ENCODE measurements at regions not wholly inside any gene's neighbourhood (a gene's known extent, or its start where the extent isn't known, plus 50 kb on each side); places are given as distances from the start of the nearest gene placed in this dataset.

DNA sequence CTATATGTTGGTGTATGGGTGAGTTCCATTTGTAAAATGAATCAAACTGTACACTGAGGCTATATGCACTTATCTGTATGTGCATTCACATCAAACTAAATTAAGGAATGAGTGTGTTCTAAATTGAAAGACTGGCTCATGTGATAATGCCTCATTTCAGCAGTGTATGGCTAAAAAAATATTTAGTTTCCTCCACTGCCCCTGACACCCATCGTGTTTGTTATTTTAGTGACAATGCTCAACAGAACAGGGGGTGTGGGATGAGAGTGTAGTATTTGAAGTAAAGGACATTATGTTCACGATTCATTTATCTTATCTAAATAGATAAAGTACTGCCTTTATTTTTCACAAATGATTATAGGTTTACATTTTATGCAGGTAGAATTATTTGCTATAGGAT lies 301.1 kb upstream of the ARPP21 start:
- no peak for DNase-seq (ENCODE audit: low spot score, unreplicated experiment)
- H3K4me1 Mint-ChIP-seq (ENCODE audit: low read depth): peaks cover 4% of the 10 kb centered on the region
- H3K9me3 Mint-ChIP-seq (ENCODE audit: low read depth): no peaks in the 10 kb centered on the region
- TF ChIP-seq, protein P1, sequence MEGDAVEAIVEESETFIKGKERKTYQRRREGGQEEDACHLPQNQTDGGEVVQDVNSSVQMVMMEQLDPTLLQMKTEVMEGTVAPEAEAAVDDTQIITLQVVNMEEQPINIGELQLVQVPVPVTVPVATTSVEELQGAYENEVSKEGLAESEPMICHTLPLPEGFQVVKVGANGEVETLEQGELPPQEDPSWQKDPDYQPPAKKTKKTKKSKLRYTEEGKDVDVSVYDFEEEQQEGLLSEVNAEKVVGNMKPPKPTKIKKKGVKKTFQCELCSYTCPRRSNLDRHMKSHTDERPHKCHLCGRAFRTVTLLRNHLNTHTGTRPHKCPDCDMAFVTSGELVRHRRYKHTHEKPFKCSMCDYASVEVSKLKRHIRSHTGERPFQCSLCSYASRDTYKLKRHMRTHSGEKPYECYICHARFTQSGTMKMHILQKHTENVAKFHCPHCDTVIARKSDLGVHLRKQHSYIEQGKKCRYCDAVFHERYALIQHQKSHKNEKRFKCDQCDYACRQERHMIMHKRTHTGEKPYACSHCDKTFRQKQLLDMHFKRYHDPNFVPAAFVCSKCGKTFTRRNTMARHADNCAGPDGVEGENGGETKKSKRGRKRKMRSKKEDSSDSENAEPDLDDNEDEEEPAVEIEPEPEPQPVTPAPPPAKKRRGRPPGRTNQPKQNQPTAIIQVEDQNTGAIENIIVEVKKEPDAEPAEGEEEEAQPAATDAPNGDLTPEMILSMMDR (IDR thresholded peaks at IDR 0.05; ENCODE audit: unreplicated experiment): no peak
- no peak overlapping the region for H3K27ac Mint-ChIP-seq
- H3K36me3 Mint-ChIP-seq (ENCODE audit: insufficient read depth): no peaks in the 10 kb centered on the region
- H3K27me3 Mint-ChIP-seq: no peaks in the 10 kb centered on the region
- H3K4me3 Mint-ChIP-seq (ENCODE audit: low read depth): no peak overlapping the region

DNA sequence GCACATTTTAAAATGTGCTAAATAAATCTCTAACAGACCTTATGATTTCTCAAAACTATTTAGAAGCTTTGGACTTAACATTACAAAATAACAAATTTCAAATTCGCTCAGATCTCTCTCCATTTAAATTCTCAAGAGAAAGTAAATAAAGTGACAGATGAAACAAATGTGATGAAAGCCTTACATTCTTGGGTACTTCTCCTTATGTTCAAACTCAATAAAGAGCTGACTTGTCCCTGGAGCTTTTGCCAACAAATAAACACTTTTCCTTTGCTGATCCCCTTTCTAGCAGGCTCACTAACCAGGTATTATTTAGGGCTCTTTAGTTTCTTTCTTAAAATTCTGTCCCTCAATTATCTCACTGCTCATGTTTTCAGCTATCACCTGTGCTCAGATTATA lies 259.1 kb upstream of the ARPP21 start:
- TF ChIP-seq, protein P1 (IDR thresholded peaks at IDR 0.05; ENCODE audit: unreplicated experiment): no peak
- no peaks in the 10 kb centered on the region for H3K9me3 Mint-ChIP-seq (ENCODE audit: low read depth)
- no peaks in the 10 kb centered on the region for H3K4me1 Mint-ChIP-seq (ENCODE audit: low read depth)

DNA sequence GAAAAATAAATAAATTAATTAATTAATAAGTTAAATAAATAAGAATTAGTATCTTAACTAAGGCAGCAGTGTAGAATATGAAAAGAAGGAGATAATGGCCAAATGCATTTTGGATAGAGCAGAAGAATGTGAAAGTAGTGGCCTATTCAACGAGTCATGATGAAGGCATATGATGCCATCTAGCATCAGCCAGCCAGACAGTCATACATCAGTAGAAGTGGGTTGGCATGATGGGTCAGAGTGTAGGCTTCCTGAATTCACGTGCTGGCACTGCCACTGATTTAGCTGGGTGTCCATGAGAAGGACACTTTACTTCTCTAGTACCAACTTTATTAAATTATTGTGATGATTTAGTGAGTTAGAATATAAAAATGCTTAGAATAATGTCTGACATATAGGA lies 256.1 kb upstream of the ARPP21 start:
- DNase-seq (ENCODE audit: low spot score, unreplicated experiment): no peak
- TF ChIP-seq, protein P1 (IDR thresholded peaks at IDR 0.05; ENCODE audit: unreplicated experiment): no peak
- H3K27me3 Mint-ChIP-seq: no peaks in the 10 kb centered on the region
- no peaks in the 10 kb centered on the region for H3K9me3 Mint-ChIP-seq (ENCODE audit: low read depth)
- H3K4me1 Mint-ChIP-seq (ENCODE audit: low read depth): no peaks in the 10 kb centered on the region
- H3K36me3 Mint-ChIP-seq (ENCODE audit: insufficient read depth): no peaks in the 10 kb centered on the region
- H3K27ac Mint-ChIP-seq: no peak overlapping the region
- no peak overlapping the region for H3K4me3 Mint-ChIP-seq (ENCODE audit: low read depth)

More for the DNA sequence above, 259.1 kb upstream of the ARPP21 start:
- Mint-ChIP-seq H3K36me3 (ENCODE audit: insufficient read depth) (no peaks in the 10 kb centered on the region), H3K4me3 (ENCODE audit: low read depth) (no peak overlapping the region), H3K27ac (no peak overlapping the region), H3K27me3 (no peaks in the 10 kb centered on the region)
- DNase-seq (ENCODE audit: low spot score, unreplicated experiment): no peak

DNA sequence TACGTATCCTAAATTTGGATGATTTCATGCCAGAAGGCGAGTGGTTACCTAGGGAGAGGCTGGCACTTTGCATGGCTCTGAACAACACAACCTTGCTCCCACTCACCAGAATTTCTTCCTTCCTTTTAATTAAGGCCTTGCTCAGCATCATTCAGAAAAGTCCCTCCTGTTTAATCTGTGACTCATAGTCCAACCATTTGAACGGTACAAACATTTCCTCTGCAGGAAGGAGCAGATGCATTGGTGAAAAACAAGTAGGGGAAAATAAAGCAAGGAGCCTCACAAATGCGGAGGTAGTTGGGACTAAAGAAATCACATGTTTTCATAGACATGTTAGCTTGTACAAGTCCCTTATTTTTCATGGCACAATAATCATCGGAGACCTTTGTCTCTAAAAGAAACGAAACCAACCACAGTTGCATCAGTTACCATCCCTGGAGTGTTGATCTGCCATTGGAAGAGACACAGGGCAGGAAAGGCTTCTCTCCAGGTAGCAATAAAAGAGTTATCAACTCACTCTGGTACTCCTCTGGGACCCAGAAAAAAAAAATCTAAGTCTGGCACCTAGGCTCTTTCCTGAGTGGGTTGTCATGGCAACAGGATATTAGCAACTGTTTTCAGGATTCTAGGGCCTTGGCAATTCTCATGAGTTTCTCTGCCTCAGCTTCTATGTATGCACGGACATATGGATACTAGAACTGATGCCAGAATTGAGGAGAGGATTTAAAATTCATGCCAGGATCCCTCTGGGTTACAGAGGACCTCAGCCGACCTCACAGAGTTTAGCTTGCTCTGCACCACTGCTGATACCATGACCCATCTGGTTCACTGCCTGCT lies 255.4 kb upstream of the ARPP21 start:
- Mint-ChIP-seq H3K27ac (no peak overlapping the region), H3K27me3 (no peaks in the 10 kb centered on the region), H3K36me3 (ENCODE audit: insufficient read depth) (no peaks in the 10 kb centered on the region), H3K9me3 (ENCODE audit: low read depth) (no peaks in the 10 kb centered on the region), H3K4me1 (ENCODE audit: low read depth) (no peaks in the 10 kb centered on the region), H3K4me3 (ENCODE audit: low read depth) (no peak overlapping the region)
- DNase-seq (ENCODE audit: low spot score, unreplicated experiment): no peak
- TF ChIP-seq, protein P1 (IDR thresholded peaks at IDR 0.05; ENCODE audit: unreplicated experiment): no peak

DNA sequence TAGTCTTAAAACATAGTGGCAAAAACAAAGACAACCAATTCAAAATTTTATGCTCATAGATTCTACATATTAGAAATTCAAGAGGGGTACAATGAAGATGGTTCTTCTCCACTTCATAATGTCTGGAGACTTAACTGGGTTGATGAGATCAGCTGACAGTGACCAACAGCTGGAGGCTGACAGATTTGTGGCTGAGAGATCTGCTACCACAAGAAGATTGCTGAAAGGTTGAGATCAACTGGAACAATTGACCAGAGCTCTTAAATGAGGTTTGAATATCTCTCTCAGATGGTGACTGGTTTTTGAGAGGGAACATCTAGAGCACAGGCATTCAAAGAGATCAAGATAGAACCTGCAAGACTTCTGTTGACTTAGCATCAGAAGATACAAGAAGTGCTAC lies 254.1 kb upstream of the ARPP21 start:
- Mint-ChIP-seq H3K27me3 (no peaks in the 10 kb centered on the region), H3K27ac (no peak overlapping the region), H3K36me3 (ENCODE audit: insufficient read depth) (no peaks in the 10 kb centered on the region), H3K4me1 (ENCODE audit: low read depth) (no peaks in the 10 kb centered on the region), H3K9me3 (ENCODE audit: low read depth) (no peaks in the 10 kb centered on the region), H3K4me3 (ENCODE audit: low read depth) (no peak overlapping the region)
- TF ChIP-seq, protein P1 (IDR thresholded peaks at IDR 0.05; ENCODE audit: unreplicated experiment): no peak
- DNase-seq (ENCODE audit: low spot score, unreplicated experiment): no peak
